K562 (cell line): ENCODE measurements at regions not wholly inside any gene's neighbourhood (a gene's known extent, or its start where the extent isn't known, plus 50 kb on each side); places are given as distances from the start of the nearest gene placed in this dataset.

Experiments
- ATAC-seq: fragments of 200-7000 bp; cut with Tn5 transposase; 3 replicates; pipeline ENCODE4 v1.9.1; 2020; ENCODE audit warnings: moderate library complexity
- BruUV-seq: library from RNA; stranded (reverse); fragments of 400-500 nt; replicated peaks from 2 replicates; lab custom pipeline; 2021; lab: Mats Ljungman, UMichigan
- CTCF ChIA-PET: fragments of 300-600 bp; formaldehyde crosslinking; extraction: SDS; loops from one replicate; lab custom pipeline; 2021; ENCODE audit warnings: low intra/inter-chr PET ratio; lab: Yijun Ruan, JAX
- POLR2A ChIA-PET: fragments of 300-600, 350-650 bp; sonication (Branson Sonifier 250); formaldehyde crosslinking; extraction: SDS; loops from one replicate; lab custom pipeline; 2021; ENCODE audit warnings: antibody characterized with exemption, inconsistent platforms; lab: Yijun Ruan, JAX
- DNase-seq, 4 experiments: peaks; one replicate each; pipeline versions ENCODE4 v3.0.0 to v3.0.0-alpha.2; 2011 to 2018; ENCODE audit warnings: low spot score in 3 of 4, mixed read lengths in 3 of 4; ENCODE audit errors: extremely low read depth in 1 of 4
- FAIRE-seq: peaks from 2 replicates; lab custom pipeline; 2011; peaks lifted over from hg19 to GRCh38; lab: Jason Lieb, UNC
- H2AFZ ChIP-seq: 2 replicates; pipeline ENCODE4 v1.6.0; 2011; ENCODE audit warnings: low read depth, low read length, control low read depth, inconsistent platforms
- H3K27ac ChIP-seq: fragments of 200-600 bp; 3 replicates; pipeline ENCODE4 v1.8.0; 2011; ENCODE audit warnings: low read depth, mild to moderate bottlenecking, control low read depth, inconsistent platforms, low read length, moderate library complexity, mixed read lengths; ENCODE audit errors: extremely low read depth
- H3K27me3 ChIP-seq, 2 experiments: fragments of 300-600 bp in 1 of 2; 2 replicates in 1 of 2; 3 replicates in 1 of 2; pipeline versions ENCODE4 v1.6.0 to v1.8.0; 2011; ENCODE audit warnings: inconsistent platforms in 2 of 2, low read length in 2 of 2, mild to moderate bottlenecking in 1 of 2, mixed read lengths in 1 of 2, moderate library complexity in 1 of 2; ENCODE audit not compliant: control insufficient read depth in 2 of 2, insufficient read depth in 2 of 2
- H3K36me3 ChIP-seq: fragments of 300-600 bp; 3 replicates; pipeline ENCODE4 v1.8.0; 2011; ENCODE audit warnings: mild to moderate bottlenecking, low read length, inconsistent platforms; ENCODE audit not compliant: control insufficient read depth, insufficient read depth
- H3K4me1 ChIP-seq, 2 experiments: fragments of 200-600 bp in 1 of 2; replicated peaks in 1 of 2; 2 replicates in 1 of 2; 3 replicates in 1 of 2; pipeline versions ENCODE4 v1.5.1 to v1.8.0; 2011; ENCODE audit warnings: inconsistent platforms in 2 of 2, low read length in 2 of 2, mild to moderate bottlenecking in 1 of 2, mixed read lengths in 1 of 2, moderate library complexity in 1 of 2; ENCODE audit not compliant: control insufficient read depth in 2 of 2, insufficient read depth in 2 of 2
- H3K4me2 ChIP-seq: 2 replicates; pipeline ENCODE4 v1.6.1; 2011; ENCODE audit warnings: low read length, control low read depth, inconsistent platforms, mixed read lengths; ENCODE audit not compliant: insufficient read depth
- H3K4me3 ChIP-seq: fragments of 200-600 bp; sonication (generic), shearing (Covaris generic); 2 replicates; pipeline ENCODE4 v1.5.1; 2016; ENCODE audit warnings: control low read depth, inconsistent platforms
- H3K79me2 ChIP-seq: fragments of 200-600 bp; 3 replicates; pipeline ENCODE4 v1.8.0; 2011; ENCODE audit warnings: low read length, inconsistent platforms; ENCODE audit not compliant: control insufficient read depth, insufficient read depth
- H3K9ac ChIP-seq, 2 experiments: 2 replicates each; pipeline versions ENCODE4 v1.6.0 to v1.6.1; 2011; ENCODE audit warnings: low read depth in 2 of 2, low read length in 2 of 2, control low read depth in 1 of 2, inconsistent platforms in 1 of 2, mild to moderate bottlenecking in 1 of 2, mixed read lengths in 1 of 2; ENCODE audit not compliant: insufficient read depth in 1 of 2
- H3K9me1 ChIP-seq: one replicate; pipeline ENCODE4 v1.6.0; 2011; ENCODE audit warnings: inconsistent platforms, mild to moderate bottlenecking, low read length, moderate library complexity; ENCODE audit not compliant: control insufficient read depth, insufficient read depth
- H3K9me3 ChIP-seq: replicated peaks from 2 replicates; pipeline ENCODE4 v1.5.1; 2011; ENCODE audit warnings: low read depth, low read length, inconsistent platforms; ENCODE audit not compliant: control insufficient read depth, insufficient read depth
- H4K20me1 ChIP-seq: replicated peaks from 2 replicates; pipeline ENCODE4 v1.6.1; 2011; ENCODE audit warnings: low read length, inconsistent platforms, mixed read lengths; ENCODE audit not compliant: control insufficient read depth, insufficient read depth
- CSDE1 ChIP-seq, 2 experiments: fragments of 450-650 bp; IDR thresholded peaks; 2 replicates each; pipeline ENCODE4 v1.6.1; 2016; ENCODE audit warnings: mild to moderate bottlenecking in 1 of 2
- MIER1 ChIP-seq: fragments of 450-650 bp; IDR thresholded peaks from 2 replicates; pipeline ENCODE4 v1.6.1; 2016; ENCODE audit warnings: antibody characterized with exemption, mild to moderate bottlenecking, low read depth
- PTTG1 ChIP-seq: fragments of 450-650 bp; IDR thresholded peaks from 2 replicates; pipeline ENCODE4 v1.6.1; 2016; ENCODE audit warnings: low read depth, mild to moderate bottlenecking, missing genetic modification characterization, missing compliant biosample characterization
- ZBED1 ChIP-seq: IDR thresholded peaks from 2 replicates; pipeline ENCODE4 v1.6.1; 2014
- ZBTB33 ChIP-seq: sonication (generic); formaldehyde crosslinking; IDR thresholded peaks from 2 replicates; pipeline ENCODE4 v1.8.1; 2023; ENCODE audit warnings: mild to moderate bottlenecking, missing genetic modification reagents
- ZNF324 ChIP-seq: fragments of 250-450 bp; sonication (Bioruptor Pico); IDR thresholded peaks from 2 replicates; pipeline ENCODE4 v1.4.0; 2020; ENCODE audit warnings: mild to moderate bottlenecking
- WGBS: fragments of 100-300 bp; shearing (Covaris generic); methylation state at CpG from one replicate; pipeline ENCODE4 v1.1.6; 2016; ENCODE audit warnings: low coverage, mixed read lengths; ENCODE audit not compliant: insufficient coverage; ENCODE audit errors: missing lambda C conversion rate; 5-methylcytosine and 5-hydroxymethylcytosine counted together
- in situ Hi-C: fragments of 300-500 bp; cut with MboI; formaldehyde crosslinking; loops from 4 replicates; pipeline ENCODE4 v1.15.0; 2018; ENCODE audit warnings: inconsistent platforms, mixed read lengths
- intact Hi-C: fragments of 100-400 bp; cut with micrococcal nuclease; formaldehyde crosslinking; loops from 2 replicates; pipeline ENCODE4 v1.14.2; 2022

GRCh38 chr7:390761-391410 is 100.9 kb downstream of the FOXL3 start (continued):
- TF ChIP-seq CSDE1 (IDR thresholded peaks at IDR 0.05) (no peak), ZBED1 (no peak), MIER1 (no peak), ZNF324 (CRISPR knock-in tag) (no peak)

GRCh38 chr7:391411-391951 is 101.5 kb downstream of the FOXL3 start:
- H2AFZ ChIP-seq = no peak overlapping the region
- peaks cover 4% of the 10 kb centered on the region; the same call in 1 of the 2 replicates for H3K9me3 ChIP-seq
- TF ChIP-seq PTTG1 (no peak), ZBTB33 (peak; percentile 90)
- peaks cover 3 to 28% of the 10 kb centered on the region in 2 experiments; a peak in 3 of 5 replicates for H3K4me1 ChIP-seq
- no peaks in the 10 kb centered on the region for H4K20me1 ChIP-seq
- DNase-seq (peak in 1 of 4 experiments; percentile 12), ATAC-seq (peak; percentile 50), FAIRE-seq (no peak)
- no peak overlapping the region for H3K4me3 ChIP-seq
- intact Hi-C loops = no loop called here
- no TSS peak for BruUV-seq
- no peaks in the 10 kb centered on the region for H3K79me2 ChIP-seq
- H3K27me3 ChIP-seq = peaks cover 28 to 61% of the 10 kb centered on the region in 2 experiments
- 16% methylated on average over 22 of the region's 26 CpGs for WGBS
- in situ Hi-C loops = no loop called here
- POLR2A ChIA-PET = interaction anchor here (0.6 to 0.8 kb wide), 2 partner anchors 14 to 18 kb away, joined by 3 read pairs; no protein-coding TSS in a partner anchor
- H3K27ac ChIP-seq = no peak overlapping the region
- H3K36me3 ChIP-seq = no peaks in the 10 kb centered on the region
- H3K9ac ChIP-seq = peak overlapping the region in 1 of 2 experiments; percentile 6; a peak in 1 of 4 replicates
- CTCF ChIA-PET = no interaction called here
- H3K9me1 ChIP-seq = no peaks in the 10 kb centered on the region
- no peak overlapping the region for H3K4me2 ChIP-seq
